Stimulated activated CD8-positive, alpha-beta memory T cell treated with anti-CD3 and anti-CD28 coated beads, Interleukin-7, amount 100 ng/mL, for 1 hour (primary cell): ENCODE measurements at regions not wholly inside any gene's neighbourhood (a gene's known extent, or its start where the extent isn't known, plus 50 kb on each side); places are given as distances from the start of the nearest gene placed in this dataset.

Experiments used
- DNase-seq, 2 donors: peaks; one replicate each; pipeline ENCODE4 v3.0.0-alpha.2; 2020; ENCODE audit warnings: low read depth in 2 of 2

- DNase-seq = no peak
Measured at GRCh38 chr14:62373944-62374343, 611.7 kb downstream of the SNAPC1 start.

GRCh38 chr14:62378057-62378456 is 615.8 kb downstream of the SNAPC1 start:
- no peak for DNase-seq

- DNase-seq = no peak
Measured at GRCh38 chr14:62381311-62382070, 619.3 kb downstream of the SNAPC1 start.

GRCh38 chr14:62409169-62409568 is 636.1 kb downstream of the KCNH5 start:
- DNase-seq = no peak

- DNase-seq = no peak
Measured at GRCh38 chr14:62409626-62410300, 635.5 kb downstream of the KCNH5 start.

GRCh38 chr14:62420847-62421246 is 624.4 kb downstream of the KCNH5 start:
- DNase-seq = no peak

- DNase-seq = no peak
Measured at GRCh38 chr14:62428429-62429203, 616.6 kb downstream of the KCNH5 start.

- no peak for DNase-seq
Measured at GRCh38 chr14:62429683-62430082, 615.6 kb downstream of the KCNH5 start.

GRCh38 chr14:62431496-62431895 is 613.8 kb downstream of the KCNH5 start:
- no peak for DNase-seq

GRCh38 chr14:62432955-62433354 is 612.3 kb downstream of the KCNH5 start:
- no peak for DNase-seq

- DNase-seq = no peak
Measured at GRCh38 chr14:62436261-62436660, 609.0 kb downstream of the KCNH5 start.

GRCh38 chr14:62439210-62439609 is 606.0 kb downstream of the KCNH5 start:
- no peak for DNase-seq

- DNase-seq = no peak
Measured at GRCh38 chr14:62443796-62444195, 601.5 kb downstream of the KCNH5 start.

- DNase-seq = no peak
Measured at GRCh38 chr14:62445570-62445969, 599.7 kb downstream of the KCNH5 start.

- DNase-seq = no peak
Measured at GRCh38 chr14:62451221-62451620, 594.0 kb downstream of the KCNH5 start.

- no peak for DNase-seq
Measured at GRCh38 chr14:62453226-62453625, 592.0 kb downstream of the KCNH5 start.

- DNase-seq = no peak
Measured at GRCh38 chr14:62455446-62455845, 589.8 kb downstream of the KCNH5 start.

- DNase-seq = no peak
Measured at GRCh38 chr14:62462988-62463387, 582.3 kb downstream of the KCNH5 start.

GRCh38 chr14:62468946-62469345 is 576.3 kb downstream of the KCNH5 start:
- no peak for DNase-seq

- no peak for DNase-seq
Measured at GRCh38 chr14:62470935-62471334, 574.3 kb downstream of the KCNH5 start.

- DNase-seq = no peak
Measured at GRCh38 chr14:62491146-62491545, 554.1 kb downstream of the KCNH5 start.

- no peak for DNase-seq
Measured at GRCh38 chr14:62497708-62498107, 547.5 kb downstream of the KCNH5 start.
